Central memory CD8-positive, alpha-beta T cell (primary cell): ENCODE measurements at regions not wholly inside any gene's neighbourhood (a gene's known extent, or its start where the extent isn't known, plus 50 kb on each side); places are given as distances from the start of the nearest gene placed in this dataset.

Experiments used
- ATAC-seq: fragments of 150-1000 bp; cut with Tn5 transposase; replicated peaks from 2 replicates; pipeline ENCODE4 v1.10.0; 2022; ENCODE audit warnings: mild to moderate bottlenecking, moderate FRiP score, moderate number of reproducible peaks; ENCODE audit not compliant: poor library complexity, severe bottlenecking; ENCODE audit errors: extremely low read depth
- DNase-seq, 2 donors: peaks; one replicate each; pipeline ENCODE4 v3.0.0; 2021; ENCODE audit warnings: low spot score in 2 of 2
- H3K27ac Mint-ChIP-seq: one replicate; pipeline ENCODE4 v1.8.0; 2022; ENCODE audit warnings: low read depth, mild to moderate bottlenecking, moderate library complexity, mixed read lengths
- H3K27me3 Mint-ChIP-seq: one replicate; pipeline ENCODE4 v1.8.0; 2022; ENCODE audit warnings: mixed read lengths
- H3K36me3 Mint-ChIP-seq: one replicate; pipeline ENCODE4 v1.8.0; 2022; ENCODE audit warnings: mild to moderate bottlenecking, moderate library complexity, mixed read lengths; ENCODE audit not compliant: insufficient read depth
- H3K4me1 Mint-ChIP-seq: one replicate; pipeline ENCODE4 v1.8.0; 2022; ENCODE audit warnings: mixed read lengths
- H3K4me3 Mint-ChIP-seq: one replicate; pipeline ENCODE4 v1.8.0; 2022; ENCODE audit warnings: mild to moderate bottlenecking, moderate library complexity, mixed read lengths
- H3K9me3 Mint-ChIP-seq: one replicate; pipeline ENCODE4 v1.8.0; 2022; ENCODE audit warnings: mixed read lengths

DNA sequence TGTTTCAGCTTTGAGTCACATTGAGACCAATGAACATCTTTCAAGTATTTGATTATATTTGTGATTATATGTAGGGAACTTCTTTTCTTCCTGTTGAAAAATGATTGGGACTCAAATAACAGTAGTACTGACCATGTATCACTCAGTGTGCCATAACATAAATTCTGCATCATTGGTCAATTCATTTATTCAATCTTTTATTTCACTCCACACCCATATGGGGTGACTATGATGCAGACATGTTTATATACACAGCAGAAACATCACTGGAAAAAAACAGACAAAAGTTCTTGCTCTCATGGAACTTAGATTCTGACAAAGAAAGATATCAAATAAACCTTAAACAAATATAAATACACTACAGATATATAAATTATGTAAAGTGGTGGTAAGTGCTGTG, 74.7 kb upstream of the ANXA1 start:
- no peak for ATAC-seq
- DNase-seq: no peak
- Mint-ChIP-seq H3K4me3 (no peak overlapping the region), H3K9me3 (no peaks in the 10 kb centered on the region), H3K27me3 (peaks cover 58% of the 10 kb centered on the region), H3K36me3 (no peaks in the 10 kb centered on the region), H3K4me1 (no peaks in the 10 kb centered on the region), H3K27ac (no peak overlapping the region)

DNA sequence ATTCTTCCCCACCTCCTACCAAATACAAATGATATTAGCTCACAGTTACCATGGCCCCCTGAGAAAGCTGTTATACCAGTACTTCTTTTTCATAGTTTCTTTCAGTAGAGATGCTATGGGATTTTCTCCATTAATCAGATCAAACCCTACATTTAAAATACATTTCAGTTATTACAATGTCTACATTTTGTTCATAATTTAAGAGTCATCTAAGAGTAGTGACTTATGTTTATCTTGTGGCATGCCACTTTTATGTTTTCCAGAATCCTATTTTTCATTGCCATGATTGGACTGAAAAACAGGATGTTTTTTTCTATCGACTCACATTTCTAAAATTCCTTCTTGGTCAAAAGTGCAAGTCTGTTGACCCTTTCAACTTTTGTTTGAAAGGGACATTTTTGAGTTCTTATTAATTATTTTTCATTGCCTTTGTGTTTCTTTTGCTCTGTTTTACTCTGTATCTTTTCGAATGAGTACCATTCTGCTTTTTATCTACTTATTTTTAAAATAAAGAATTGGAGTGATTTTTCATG, 77.4 kb upstream of the ANXA1 start:
- H3K27me3 Mint-ChIP-seq: peaks cover 74% of the 10 kb centered on the region
- H3K4me3 Mint-ChIP-seq: no peak overlapping the region
- no peaks in the 10 kb centered on the region for H3K9me3 Mint-ChIP-seq
- DNase-seq: no peak
- no peaks in the 10 kb centered on the region for H3K36me3 Mint-ChIP-seq
- H3K27ac Mint-ChIP-seq: no peak overlapping the region
- no peak for ATAC-seq
- no peaks in the 10 kb centered on the region for H3K4me1 Mint-ChIP-seq

DNA sequence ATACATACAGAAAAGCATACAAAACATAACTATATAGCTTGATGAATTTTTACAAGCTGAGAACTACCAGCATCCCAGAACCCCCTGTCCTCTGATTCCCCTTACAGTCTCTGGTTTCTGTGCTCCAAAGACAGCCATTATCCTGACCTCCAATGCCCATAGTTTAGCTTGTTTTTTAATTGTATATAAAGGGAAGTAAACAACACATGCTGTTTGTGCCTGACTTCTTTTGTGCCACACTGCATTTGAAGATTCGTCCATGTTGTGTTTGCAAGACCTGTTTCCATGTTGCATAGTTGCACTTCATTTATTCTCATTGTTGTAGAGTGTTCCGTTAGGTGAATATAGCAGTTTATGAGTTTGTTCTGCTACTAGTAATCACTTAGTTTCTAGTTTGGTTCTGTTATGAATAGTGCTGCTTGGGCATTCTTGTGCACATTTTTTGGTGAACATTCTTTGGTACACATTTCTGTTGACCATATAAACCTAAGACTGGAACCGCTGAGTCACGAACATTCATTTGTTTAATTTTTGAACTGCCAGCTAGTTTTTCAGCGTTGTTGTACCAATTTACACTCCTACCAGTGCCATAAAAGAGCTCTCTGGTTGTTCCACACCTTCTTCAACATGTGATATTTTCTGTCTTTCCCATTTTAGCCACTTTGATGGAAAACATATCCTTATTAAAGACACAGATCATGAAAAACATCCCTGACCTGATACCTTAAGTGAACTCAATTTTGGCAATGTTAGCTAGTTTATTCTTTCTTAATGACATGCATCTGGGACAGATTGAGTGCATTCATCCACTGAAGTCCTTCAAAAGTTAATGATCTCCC, 78.1 kb upstream of the ANXA1 start:
- H3K27ac Mint-ChIP-seq: no peak overlapping the region
- H3K27me3 Mint-ChIP-seq: peaks cover 77% of the 10 kb centered on the region
- no peaks in the 10 kb centered on the region for H3K4me1 Mint-ChIP-seq
- ATAC-seq: no peak
- no peaks in the 10 kb centered on the region for H3K9me3 Mint-ChIP-seq
- no peak for DNase-seq
- no peaks in the 10 kb centered on the region for H3K36me3 Mint-ChIP-seq
- no peak overlapping the region for H3K4me3 Mint-ChIP-seq

DNA sequence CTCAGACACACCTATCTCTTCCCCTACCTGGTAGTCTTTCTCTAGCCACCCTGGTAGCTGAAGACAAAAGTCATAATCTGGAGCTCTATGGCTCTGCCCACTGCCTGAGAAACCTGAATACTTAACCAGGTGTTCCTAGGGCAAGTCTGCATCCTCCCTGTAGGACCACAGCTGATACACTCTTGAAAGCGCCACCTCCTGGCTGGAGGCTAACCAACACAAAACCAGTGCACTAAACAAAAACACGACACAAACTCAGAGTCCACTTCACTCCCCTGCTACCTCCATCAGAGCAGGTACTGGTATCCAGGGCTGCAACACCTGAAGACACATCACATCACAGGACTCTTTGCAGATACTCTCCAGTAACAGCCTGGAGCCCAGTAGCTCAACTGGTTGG, 84.6 kb upstream of the ANXA1 start:
- Mint-ChIP-seq H3K27me3 (peaks cover 61% of the 10 kb centered on the region), H3K4me3 (no peak overlapping the region), H3K36me3 (no peaks in the 10 kb centered on the region), H3K27ac (no peak overlapping the region), H3K4me1 (no peaks in the 10 kb centered on the region), H3K9me3 (no peaks in the 10 kb centered on the region)
- ATAC-seq (no peak), DNase-seq (no peak)

DNA sequence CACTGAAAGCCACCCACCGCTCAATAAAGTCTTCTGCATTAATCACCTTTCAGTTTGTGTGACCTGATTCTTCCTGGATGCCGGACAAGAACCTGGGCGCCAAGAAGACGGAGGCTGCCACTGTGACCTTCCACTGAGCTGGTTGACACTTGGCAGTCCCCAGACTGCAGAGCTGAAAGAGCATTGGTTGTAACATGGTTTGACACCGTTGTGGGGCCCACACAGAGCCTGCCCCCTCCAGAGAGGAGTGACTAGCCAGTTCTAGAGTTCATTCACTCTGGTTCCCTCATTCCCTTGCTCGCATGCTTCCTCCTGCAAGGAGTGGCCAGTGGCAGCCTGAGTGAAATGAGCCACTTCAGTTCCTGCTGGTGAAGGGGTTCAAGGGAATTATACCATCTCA, 86.2 kb upstream of the ANXA1 start:
- ATAC-seq (no peak), DNase-seq (no peak)
- Mint-ChIP-seq H3K4me3 (no peak overlapping the region), H3K27ac (no peak overlapping the region), H3K9me3 (no peaks in the 10 kb centered on the region), H3K36me3 (no peaks in the 10 kb centered on the region), H3K4me1 (no peaks in the 10 kb centered on the region), H3K27me3 (peaks cover 55% of the 10 kb centered on the region)

DNA sequence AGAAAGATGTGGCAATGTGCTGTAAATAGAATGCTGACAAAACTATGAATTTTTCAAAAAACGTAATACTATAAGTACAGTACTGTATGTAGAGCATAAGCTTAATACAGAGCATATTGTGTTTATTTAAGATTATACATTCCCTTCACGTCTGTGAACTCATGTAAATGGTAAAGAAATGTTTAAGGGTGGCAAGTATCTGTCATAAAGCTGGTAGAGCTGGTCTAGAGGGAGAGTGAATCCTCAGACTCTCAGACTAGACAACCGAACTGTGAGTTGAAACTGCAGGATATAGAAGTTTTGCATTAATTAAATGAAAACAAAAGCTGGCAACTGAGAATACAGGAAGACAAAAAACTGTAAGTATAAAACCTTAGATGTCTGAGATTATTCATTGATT, 87.3 kb upstream of the ANXA1 start:
- Mint-ChIP-seq H3K27ac (no peak overlapping the region), H3K27me3 (peaks cover 44% of the 10 kb centered on the region), H3K4me3 (no peak overlapping the region), H3K4me1 (no peaks in the 10 kb centered on the region), H3K9me3 (no peaks in the 10 kb centered on the region), H3K36me3 (no peaks in the 10 kb centered on the region)
- ATAC-seq (no peak), DNase-seq (no peak)

DNA sequence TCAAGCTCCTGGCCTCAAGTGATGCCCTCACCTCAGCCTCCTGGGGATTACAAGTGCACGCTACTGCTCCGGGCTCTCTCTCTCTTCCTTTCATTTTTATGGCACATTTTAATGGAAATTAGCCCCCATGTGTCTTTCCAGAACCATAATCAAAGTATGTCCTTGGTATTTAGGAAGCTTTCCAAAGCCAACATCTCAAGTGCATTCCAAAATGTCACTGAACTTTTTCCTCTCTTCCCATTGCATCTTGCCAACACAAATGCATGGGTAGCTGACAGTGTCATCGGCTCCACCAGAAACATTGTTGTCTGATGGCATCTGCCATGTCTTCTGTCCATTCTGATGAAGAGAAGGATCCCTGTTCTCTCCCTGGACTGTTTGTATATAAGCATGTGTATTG, 90.5 kb upstream of the ANXA1 start:
- peaks cover 23% of the 10 kb centered on the region for H3K27me3 Mint-ChIP-seq
- no peaks in the 10 kb centered on the region for H3K36me3 Mint-ChIP-seq
- no peak overlapping the region for H3K4me3 Mint-ChIP-seq
- no peak for ATAC-seq
- DNase-seq: no peak
- H3K27ac Mint-ChIP-seq: no peak overlapping the region
- no peaks in the 10 kb centered on the region for H3K9me3 Mint-ChIP-seq
- H3K4me1 Mint-ChIP-seq: no peaks in the 10 kb centered on the region

DNA sequence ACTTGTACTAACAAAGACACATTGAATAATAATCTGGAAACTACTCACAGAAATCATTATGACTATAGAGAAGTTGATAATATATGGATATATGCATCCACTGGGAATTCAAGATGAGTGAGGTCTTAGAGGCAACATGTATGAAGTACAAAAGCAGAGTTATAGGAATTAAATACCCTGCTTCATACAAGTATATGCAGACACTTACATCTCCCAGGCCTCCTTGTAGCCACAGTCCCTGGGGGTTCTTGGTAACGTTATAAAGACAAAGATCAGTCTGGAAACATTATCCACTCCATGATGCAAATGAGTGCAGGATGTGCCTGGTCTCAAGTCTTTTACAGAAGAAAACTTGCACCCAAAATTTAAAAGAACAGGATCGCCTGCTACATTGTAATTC, 92.4 kb upstream of the ANXA1 start:
- DNase-seq (no peak), ATAC-seq (no peak)
- Mint-ChIP-seq H3K27ac (no peak overlapping the region), H3K27me3 (peaks cover 20% of the 10 kb centered on the region), H3K4me1 (no peaks in the 10 kb centered on the region), H3K36me3 (no peaks in the 10 kb centered on the region), H3K9me3 (no peaks in the 10 kb centered on the region), H3K4me3 (no peak overlapping the region)

DNA sequence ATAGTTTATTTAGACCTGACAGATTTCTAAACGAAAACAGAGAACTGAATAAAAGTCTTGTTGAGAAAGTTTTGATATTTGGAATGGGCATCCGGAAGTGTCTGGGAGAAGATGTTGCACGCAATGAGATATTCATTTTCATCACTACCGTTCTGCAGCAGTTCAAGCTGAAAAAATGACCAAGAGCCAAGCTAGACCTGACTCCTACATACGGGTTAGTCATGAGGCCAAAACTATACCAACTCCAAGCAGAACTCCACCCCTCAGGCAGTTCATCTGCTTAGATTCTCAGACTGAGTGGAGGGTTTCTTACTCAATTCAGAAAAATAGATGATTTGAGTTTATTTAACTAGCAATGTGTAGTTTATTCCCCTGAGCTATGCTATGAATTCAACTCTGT, 95.4 kb upstream of the ANXA1 start:
- no peaks in the 10 kb centered on the region for H3K9me3 Mint-ChIP-seq
- H3K4me3 Mint-ChIP-seq: no peak overlapping the region

DNA sequence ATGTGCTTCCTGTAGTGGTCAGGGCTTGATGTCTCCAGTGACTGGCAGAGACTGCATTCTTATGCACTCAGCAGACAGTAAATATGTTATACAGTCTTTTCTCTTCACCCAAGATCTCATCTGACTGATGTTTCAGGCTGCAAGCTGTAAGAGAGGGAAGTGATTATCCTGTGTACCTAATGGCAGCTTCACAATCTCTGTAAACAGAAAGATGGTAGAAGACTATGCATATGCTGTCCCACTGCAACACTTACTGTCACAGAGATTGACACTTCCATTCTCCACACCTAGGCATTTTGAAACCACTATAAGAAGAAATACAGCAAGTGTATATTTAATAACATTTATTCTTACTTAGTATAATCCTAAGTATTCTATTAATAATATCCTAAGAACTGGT, 97.6 kb upstream of the ANXA1 start:
- Mint-ChIP-seq H3K9me3 (no peaks in the 10 kb centered on the region), H3K27ac (no peak overlapping the region), H3K27me3 (peaks cover 33% of the 10 kb centered on the region), H3K4me3 (no peak overlapping the region), H3K4me1 (no peaks in the 10 kb centered on the region), H3K36me3 (no peaks in the 10 kb centered on the region)
- ATAC-seq: no peak
- no peak for DNase-seq

More for the DNA sequence above, 95.4 kb upstream of the ANXA1 start:
- Mint-ChIP-seq H3K36me3 (no peaks in the 10 kb centered on the region), H3K27me3 (peaks cover 38% of the 10 kb centered on the region), H3K4me1 (no peaks in the 10 kb centered on the region), H3K27ac (no peak overlapping the region)
- ATAC-seq (no peak), DNase-seq (no peak)

DNA sequence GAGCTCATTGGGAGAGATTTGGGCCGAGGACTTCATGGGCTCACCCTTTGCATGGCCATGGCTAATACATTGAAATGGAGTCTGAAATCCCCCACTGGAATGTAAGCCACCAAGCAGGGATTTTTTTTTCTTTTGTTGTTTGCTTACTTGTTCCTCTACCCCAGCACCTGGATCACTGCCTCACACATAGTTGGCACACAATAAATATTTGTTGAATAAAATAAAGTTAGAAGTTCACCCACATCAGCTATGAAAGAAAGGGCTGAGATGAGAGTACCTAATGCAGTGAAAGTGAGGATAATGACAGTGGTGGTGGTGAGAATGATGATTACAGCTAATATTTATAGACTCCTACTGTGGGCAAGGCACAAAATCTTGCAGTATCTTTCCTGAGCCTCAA, 98.1 kb upstream of the ANXA1 start:
- ATAC-seq (no peak), DNase-seq (no peak)
- no peak overlapping the region for H3K27ac Mint-ChIP-seq
- no peaks in the 10 kb centered on the region for H3K9me3 Mint-ChIP-seq
- H3K27me3 Mint-ChIP-seq: peaks cover 33% of the 10 kb centered on the region
- no peaks in the 10 kb centered on the region for H3K36me3 Mint-ChIP-seq
- no peaks in the 10 kb centered on the region for H3K4me1 Mint-ChIP-seq
- no peak overlapping the region for H3K4me3 Mint-ChIP-seq

DNA sequence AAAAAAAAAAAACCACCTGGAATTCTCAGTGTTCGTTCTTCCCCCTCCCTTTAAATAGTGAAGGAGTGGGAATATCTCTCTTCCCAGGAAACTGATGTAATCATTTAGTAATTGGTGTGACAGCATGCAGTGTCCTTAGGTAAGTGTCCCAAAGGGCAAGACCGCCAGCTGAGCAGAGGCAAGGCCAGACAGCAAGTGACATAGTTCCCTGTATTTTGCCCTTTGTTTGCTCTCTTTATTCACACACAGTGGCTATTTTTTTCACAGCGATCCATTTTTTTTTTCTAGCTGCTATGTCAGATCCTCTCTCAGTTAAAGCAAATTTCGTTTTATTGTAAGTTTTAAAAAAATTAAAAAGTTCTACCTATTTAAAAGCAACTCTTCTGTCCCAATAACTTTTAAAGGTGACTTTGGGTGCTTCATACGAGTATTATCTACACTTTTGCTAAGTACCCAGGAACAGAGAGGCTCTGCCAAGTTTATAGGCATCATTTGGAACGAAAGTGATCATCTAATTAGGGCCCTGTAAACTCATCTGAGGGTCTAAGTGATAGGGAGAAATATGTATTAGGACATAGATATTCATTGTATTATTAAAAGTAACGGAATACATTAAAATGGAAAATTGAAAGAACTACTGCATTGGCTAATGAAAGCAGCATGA, 98.2 kb upstream of the ALDH1A1 start:
- peaks cover 24% of the 10 kb centered on the region for H3K27me3 Mint-ChIP-seq
- no peak overlapping the region for H3K4me3 Mint-ChIP-seq
- no peaks in the 10 kb centered on the region for H3K36me3 Mint-ChIP-seq
- H3K4me1 Mint-ChIP-seq: no peaks in the 10 kb centered on the region
- ATAC-seq: no peak
- no peaks in the 10 kb centered on the region for H3K9me3 Mint-ChIP-seq
- no peak for DNase-seq
- no peak overlapping the region for H3K27ac Mint-ChIP-seq
